DMS 273 (cell line): ENCODE measurements at regions not wholly inside any gene's neighbourhood (a gene's known extent, or its start where the extent isn't known, plus 50 kb on each side); places are given as distances from the start of the nearest gene placed in this dataset.

Source experiments
- DNase-seq: peaks from one replicate; lab custom pipeline; 2025; ENCODE audit not compliant: unreplicated experiment; lab: John Stamatoyannopoulos, UW

DNA sequence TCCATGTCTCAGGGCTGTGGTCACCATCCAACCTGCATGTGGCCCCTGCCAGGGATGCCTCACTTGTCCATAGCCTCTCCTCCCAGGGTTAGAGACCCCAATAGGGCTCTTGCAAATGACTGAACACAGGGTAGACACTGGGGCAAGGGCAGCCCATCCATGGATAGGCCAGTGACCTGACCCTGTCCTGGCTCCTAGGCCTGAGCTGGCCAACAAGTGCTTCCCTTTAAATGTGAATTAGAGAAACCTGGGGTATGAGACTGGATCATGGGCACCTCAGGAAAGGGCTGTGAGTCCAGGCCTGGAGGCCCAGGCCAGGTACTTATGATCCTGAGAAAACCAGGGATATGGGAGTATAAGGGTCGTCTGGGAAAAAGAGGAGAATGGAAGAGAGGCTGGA lies 64.5 kb downstream of the COPS8 start:
- no peak for DNase-seq

DNA sequence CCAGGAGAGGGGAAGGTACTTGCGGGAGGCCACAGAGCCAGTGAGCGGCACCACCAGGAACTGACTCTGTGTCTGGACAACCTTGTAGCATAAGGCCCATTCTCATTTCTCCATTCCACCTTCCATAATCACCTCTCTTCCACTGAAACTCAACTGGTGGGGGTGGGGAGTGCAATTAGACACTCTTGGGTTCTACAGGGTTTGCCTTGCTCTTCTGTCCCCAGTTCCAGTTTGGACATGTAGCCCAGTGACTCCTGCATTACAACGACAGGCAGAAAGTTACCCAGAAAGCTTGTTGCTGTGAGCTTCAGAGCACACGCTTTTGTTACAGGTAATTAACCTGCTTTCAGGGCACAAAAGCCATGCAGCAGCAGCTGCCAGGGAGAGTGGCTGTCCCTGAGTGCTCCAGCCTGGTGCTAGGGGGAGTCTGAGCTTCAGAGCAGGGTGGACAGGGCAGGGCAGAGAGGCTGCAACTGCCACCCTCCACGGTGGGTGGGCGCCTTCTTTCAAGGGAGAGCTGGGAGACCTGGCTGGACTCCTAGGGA lies 65.2 kb downstream of the COPS8 start:
- no peak for DNase-seq

DNA sequence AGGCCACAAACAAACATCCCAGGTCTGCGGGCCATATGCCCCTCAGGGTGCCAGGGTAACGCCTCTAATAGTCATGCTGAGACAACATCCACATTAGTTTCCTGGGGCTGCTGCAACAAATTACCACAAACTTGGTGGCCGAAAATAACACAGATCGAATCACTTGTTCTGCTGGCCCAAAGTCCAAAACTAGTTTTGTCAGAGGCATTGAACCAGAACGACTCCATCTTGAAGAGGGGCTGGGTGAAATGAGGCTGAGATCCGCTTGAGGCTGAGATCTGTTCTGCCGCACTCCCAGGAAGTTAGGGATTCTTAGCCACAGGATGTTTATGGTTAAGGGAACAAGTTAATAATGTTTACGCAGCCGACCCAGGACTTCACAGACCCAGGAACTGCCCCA lies 66.7 kb downstream of the COPS8 start:
- DNase-seq, result no peak

DNA sequence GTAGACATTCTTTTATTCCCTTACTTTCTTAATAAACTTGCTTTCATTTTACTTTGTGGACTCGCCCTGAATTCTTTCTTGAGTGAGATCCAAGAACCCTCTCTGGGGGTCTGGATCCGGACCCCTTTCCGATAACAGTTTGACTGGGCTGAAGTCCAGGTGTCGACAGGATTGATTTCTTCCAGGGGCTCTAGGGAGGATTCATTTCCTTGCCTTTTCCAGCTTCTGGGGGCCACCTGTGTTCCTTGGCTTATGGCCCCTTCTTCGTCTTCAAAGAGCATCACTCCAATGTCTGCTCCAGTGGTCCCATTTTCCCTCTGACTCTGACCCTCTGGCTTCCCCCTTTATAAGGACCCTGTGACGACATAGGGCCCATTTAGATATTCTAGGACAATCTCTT lies 67.5 kb downstream of the COPS8 start:
- no peak for DNase-seq

DNA sequence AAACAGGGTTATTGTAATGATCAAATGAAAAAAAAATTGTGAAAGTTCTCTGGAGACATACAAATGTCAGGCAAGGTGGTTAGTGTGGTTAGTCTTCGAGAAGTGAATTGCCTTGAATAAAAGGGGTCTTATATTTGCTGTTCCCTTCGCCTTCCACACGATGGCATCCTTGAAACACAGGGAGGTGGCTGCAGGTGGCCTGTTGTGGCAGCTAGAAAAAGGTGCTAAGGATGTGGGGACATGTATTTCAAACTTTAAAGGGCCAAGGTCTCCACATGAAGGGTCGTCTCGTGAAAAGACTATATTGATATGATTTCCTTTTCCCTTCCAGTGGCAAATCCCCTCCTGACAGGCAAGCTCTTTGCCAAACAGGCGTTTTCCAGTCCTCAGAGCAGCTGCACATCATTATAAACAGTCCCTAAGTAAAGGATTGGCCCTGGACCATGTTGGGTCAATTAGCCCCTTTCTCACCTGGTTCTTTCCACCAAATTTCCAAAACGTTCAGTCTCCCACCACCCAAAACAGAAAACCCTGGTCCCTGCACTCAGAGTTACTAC lies 68.5 kb downstream of the COPS8 start:
- peak; percentile 64 for DNase-seq

DNA sequence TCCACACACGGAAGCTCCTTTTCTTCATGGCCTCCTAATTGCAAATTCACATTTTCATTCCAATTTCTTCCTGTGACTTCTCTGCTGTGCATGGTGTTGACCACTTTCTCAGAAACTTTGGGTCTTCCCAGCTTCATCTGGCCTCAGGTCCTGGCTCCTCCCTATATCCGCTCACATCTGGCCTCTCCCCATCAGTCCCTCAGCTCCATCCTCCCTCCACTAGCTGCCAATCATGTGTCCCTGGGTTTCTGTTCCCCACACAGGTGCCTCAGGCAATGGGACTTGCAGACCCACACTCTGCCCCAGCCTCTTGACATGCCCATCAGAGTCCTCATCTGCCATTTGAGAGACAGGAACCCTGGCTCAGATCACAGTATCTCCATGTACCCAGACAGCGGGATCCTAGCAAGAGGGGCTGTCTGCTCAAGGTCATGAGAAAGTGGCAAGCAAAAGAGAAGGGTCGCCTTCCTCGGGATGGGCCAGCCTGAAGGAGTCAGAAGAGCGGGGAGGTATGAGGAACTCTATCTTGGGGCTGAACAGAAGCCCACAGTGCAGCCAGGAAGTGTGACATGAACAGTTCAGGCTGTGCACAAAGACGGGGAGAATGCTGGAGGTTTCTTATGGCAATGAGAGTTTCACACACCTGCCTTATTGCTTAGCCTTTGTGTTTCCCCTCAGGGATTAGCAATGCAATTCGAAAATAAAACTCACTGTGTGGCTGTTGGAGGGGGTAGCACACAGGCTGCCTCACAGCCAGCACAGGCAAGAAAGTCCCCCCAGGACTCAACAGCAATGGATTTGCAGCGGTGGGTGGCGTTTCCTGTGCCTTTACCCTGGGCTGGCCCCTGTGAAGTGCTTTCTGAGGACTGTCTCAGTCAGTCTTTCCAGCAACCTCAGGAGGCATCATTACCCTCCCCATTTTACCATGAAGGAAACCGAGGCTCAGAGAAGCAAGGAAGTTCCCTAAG lies 69.5 kb downstream of the COPS8 start:
- DNase-seq, result no peak

DNA sequence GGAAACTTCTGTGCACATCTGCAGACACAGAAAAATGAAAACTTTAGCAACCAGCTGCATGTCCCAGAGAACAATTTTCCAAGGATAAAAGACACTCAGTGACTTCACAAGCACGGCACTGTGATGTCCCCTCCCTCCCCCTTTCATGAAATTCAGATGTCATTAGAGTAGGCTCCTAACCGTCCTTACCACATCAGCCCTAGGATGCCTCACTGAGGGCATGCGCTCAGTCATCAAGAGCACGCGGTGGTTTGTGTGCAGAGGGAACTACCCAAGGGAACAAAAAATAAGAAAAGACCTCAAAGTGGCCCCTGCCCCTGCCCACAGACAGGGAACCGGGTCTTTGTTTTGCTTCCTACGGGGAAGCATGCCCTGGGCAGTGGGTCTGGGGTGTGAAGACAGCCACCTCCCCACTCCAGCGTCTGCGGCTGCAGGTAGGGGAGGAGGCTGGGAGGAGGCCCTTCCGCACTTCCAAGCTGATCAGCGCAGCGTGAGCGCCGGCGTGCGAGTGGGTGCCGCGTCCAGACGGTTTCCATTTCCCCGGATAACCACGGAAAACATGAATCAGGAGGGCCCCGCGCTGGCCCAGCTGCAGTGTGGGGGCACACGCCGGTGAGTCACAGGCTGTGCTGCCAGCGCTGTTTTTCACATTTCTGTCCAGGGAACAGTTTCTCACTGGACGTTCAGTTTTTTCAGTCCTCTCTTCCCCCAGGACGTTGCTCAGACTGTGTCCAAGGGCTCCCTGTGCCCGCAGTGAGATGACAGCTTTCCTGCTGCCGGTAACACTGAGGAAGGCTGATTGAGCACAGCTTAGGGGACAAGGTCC lies 70.6 kb downstream of the COPS8 start:
- DNase-seq, result no peak

DNA sequence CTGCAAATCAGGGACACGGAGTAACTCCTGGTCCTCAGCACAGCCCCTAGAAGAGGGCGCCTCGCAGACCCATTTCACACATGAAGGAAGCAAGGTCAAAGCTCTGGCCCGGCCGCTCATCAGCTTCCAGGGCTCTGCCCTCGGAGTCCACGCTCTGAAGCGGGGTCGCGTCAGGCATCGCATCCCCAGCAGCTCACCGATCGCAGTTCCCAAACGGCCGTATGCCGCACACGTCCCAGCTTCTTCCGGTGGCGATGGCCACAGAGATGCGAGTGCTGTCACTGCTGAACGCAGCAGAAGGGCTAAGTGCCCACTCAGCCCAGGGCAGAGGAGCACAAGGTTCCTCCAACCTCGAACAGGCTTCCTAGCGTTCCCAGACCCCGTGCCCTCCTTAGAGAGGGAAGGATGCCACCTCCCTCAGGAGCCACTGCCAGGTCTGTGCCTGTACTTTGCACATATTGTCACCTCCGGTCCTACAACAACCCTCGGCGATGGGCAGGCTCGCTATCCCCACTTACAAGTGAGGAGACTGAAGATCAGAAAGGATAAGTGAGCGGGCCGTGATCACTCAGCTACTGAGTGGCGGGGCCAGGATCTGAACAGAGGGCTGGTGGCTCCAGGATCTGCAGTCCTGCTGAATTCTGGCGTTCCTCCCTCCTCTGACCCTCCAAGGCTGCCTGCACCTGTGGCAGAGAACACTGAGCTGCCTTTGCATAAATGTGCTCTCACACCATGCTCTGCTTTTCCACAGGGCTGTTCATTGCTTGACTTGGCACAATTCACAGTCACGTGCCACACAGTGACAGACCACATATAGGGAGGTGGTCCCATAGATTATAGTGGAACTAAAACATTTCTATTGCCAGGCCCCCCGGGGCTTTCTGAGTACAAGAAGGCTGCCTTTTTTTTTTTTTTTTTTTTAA lies 71.4 kb downstream of the COPS8 start:
- no peak for DNase-seq

DNA sequence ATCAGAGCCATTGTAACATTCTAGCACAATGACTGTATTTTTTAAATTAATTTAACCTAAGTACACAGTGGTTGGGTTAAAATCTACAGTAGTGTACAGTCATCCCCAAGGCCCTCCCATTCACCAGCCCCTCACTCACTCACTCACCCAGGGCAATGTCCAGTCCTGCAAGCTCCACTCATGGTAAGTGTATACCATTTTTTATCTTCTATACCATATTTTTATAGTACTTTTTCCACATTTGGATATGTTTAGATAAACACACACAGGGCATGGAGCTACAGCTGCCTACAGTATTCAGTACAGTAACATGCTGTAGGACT lies 72.1 kb downstream of the COPS8 start:
- DNase-seq, result no peak

DNA sequence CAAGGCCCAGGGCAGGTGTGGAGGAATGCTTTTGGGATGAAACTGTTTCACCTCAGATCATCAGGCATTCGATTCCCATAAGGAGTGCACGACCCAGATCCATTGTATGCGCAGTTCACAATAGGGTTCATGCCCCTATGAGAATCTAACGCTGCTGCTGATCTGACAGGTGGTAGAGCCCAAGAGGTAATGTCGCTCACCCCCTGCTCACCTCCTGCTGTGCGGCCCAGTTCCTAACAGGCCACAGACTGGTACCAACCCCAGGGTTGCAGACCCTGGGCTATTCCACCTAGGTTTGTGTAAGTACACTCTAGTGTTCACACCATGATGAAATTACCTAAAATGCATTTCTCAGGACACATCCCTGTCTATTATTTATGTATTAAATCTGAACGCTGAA lies 72.5 kb downstream of the COPS8 start:
- DNase-seq, result no peak

DNA sequence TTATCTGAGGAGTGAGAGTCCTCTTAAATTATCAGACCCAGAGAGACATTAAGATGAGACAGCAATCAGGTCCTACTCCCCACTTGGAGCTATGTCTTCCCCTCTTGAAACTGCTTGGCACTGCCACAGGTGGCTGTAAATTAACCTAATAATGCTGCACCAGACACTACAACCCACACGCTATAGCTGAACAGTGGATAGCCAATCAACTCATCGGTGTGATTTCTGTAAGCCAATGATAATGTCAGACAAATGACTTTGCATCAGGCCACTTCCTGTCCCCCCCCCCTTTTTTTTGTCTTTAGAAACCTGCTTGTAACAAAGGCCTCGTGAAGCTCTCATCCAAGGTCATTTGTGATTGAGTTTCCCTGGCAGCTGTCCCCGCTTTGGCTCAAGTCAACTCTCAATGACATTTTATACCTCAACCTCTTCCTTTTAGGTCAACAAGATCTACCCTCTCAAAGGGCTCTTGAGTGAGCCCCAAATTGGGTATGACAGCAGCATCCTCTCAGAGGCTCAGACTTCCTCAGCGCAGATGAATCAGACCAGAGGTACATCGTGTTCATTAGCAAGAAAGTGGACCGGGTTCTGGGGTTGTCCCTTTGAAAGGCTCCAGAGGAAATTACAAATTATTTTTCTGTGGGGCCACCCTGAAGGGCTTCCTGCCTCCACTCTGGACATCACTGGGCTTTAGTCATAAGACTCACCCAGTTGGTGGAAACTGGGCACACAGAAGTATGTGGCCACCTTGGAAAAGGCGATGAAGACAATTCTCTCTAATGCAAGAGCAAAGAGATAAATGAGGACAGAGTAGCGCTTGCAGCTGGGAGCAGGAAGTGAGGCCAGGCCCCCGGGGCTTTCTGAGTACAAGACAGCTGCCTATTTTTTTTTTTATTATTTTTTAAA lies 73.6 kb downstream of the COPS8 start:
- DNase-seq, result no peak

DNA sequence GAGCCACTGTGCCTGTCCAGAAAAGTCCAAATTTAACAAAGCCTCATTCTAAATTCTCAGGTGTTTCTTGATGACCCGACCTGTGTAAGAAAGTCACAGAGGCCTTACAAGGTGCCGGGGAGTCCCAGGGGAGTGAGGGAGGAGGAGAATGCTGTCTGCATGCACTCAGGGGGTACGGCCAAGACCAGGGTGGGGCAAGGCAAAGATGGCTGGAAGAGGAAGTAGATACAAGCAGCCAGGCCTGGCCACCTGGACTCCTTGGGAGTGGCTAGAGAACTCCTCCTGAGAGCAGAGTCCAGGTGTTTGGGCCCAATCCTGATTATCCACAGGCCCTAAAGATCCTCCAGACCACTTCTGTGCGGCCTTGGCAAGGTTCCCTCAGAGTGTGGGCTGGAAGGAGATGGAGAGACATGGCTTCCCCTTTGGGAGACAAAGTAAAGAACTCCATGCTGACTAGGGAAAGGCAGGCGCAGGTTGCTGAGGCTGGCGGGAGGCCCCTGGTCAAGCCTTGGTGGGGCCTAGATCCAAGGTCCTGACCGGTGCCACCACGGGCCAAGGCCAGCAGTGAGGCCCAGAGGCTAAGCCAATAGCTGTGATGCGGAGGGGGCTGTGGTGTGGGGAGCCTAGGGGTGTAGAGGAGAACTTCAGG lies 74.7 kb downstream of the COPS8 start:
- no peak for DNase-seq

DNA sequence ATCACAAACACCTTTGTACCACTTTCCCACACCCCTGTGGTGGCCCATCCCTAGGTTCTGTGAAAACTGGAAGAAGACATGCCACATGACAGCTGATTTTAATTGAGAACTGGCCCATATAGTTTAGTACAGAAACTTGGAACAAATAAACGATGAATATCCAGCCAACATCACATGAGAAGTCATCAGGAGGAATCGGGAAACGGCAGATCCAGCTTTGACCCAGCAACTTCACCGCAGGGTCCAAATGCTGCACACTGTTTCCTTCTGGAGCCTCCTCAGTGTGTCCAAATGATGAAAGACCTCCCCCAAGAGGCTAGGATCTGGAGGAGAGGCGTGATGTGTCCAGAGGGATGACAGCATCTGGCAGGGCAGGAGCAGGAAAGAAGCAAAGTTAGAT lies 75.5 kb downstream of the COPS8 start:
- no peak for DNase-seq

DNA sequence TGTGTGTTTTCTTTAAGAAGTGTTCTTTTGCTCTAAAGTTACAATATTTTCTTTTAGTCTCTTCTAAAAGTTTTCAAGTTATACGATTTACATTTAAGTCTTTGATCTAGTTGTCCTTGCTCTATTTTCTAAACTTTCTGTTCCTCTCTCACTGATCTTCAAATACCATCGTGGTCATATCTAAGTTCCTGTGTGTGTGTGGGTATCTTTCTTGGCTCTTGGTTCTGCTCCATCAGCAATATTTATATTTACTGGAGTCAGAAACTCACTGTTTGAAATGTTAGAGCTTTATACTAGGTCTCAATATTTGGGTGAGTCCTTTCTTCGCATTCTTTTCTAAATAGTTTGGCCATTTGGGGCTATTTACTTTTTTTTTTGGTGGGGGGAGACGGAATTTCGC lies 77.3 kb downstream of the COPS8 start:
- DNase-seq, result no peak

DNA sequence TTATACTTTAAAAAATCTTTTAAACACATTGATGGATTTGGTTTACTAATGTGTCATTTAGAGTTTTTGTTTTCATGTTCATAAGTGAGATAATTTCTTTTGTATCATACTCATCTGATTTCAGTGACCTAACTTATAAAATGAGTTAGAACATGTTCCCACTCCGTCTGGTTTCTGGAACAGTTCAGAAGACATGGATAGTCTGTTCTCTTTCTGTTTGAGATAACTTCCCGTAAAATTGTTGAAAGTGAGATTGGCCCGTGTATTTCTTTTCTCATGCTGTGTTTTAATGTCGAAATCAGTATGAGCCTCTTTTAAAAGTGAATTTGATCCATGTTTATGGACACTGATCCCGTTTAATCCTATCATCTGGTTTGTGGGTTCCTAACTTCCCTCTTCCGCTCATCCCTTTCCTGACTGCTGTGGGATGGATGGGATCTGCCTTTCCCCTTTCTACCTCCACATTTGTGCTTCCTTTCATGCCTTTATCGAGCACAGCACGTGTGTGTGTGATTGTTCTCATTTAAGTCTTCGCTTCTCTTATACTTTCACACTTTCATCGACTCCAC lies 78.9 kb downstream of the COPS8 start:
- no peak for DNase-seq

DNA sequence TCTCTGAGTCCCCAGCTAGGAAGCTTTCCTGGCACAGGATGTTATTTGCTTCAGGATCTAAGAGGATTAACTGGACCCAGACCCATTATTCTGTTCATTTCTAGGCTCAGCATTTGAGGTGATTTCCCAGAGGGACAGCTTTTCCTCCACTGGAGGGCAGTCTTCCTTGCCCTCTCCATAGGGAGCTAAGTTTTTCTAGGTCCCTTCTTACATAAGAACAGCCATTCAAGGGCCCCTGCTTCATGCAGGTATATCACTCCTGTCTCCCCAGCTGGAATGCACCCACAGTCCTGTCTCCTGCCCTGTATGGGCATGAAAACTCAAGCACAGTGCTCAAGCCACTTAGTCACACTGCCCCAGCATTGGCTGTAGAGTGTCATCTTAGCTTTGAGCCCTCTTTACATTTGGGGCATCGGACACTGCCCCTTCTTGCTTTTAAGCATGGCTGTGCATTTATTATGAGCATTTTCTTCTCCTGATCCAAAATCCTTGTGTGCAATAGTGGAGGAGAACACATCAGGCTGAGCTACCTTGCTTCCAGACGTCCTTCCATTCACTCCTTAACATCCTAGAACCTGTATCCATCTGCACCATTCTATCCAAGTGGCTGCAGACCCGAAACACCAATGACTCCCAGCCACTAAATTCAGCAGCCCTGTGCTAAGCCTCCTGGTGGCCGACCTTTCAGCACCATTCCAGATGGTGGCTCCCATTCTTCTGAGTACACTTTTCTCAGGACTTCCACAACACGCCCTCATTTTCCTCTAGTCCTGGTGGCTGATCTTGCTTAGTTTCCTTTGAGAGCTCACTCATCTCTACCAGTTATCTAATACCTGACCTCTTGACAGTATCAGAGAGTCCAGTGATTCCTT lies 80.0 kb downstream of the COPS8 start:
- peak; percentile 33 for DNase-seq

DNA sequence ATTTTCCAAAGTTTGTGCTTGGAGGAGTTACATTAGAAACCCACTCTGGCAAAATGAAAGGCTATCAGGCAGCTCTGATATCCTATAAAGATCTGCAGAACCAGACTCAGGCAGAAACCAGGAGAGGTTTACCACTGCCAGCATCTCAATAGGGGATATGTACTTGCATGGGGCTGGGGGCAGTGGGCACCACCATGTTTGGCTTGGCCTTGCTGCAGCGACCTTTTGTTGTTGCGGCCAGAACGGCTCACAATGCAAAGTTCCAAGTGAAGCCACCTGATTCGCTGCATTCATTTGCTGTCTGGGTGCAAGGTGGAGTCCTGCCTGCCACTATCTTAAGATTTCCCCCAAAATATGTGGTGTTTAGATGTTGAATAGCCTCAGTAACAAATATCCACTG lies 81.3 kb downstream of the COPS8 start:
- no peak for DNase-seq

DNA sequence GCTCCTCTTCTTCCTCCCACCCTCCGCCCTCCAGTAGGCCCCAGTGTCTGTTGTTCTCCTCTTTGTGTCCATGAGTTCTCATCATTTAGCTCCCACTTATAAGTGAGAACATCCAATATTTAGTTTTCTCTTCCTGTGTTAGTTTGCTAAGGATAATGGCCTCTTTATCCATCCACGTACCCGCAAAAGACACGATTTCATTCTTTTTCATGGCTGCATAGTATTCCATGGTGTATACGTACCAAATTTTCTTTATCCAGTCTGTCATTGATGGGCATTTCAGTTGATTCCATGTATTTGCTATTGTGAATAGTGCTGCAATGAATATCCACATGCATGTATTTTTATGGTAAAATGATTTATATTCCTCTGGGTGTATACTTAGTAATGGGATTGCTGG lies 82.2 kb downstream of the COPS8 start:
- DNase-seq, result no peak
